ENCODE measurements at regions not wholly inside any gene's neighbourhood (a gene's known extent, or its start where the extent isn't known, plus 50 kb on each side); places are given as distances from the start of the nearest gene placed in this dataset.

DNA sequence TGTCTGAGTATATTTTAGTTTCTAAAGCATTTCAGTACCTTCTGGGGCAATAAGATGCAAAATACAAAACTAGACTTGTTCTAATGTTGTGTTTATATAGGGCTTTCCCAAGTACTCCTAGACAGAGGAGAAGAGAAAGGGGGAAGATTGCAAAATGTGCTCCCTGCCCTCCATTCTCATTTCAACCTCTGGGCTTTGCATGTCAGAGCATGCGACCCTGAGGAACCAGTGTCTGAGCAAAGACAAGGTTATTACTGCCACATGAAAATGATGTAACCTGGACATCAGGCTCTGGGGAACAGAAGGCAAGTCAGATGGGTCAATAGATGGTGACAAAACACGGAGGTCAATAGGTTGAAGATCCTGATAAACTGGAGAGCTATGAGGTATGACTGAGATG, 253.5 kb upstream of the TCF21 start:
- Histone ChIP-seq H3K4me1 (no peaks in the 10 kb centered on the region), H3K4me3 (no peak overlapping the region), H3K27me3 (no peaks in the 10 kb centered on the region), H3K27ac (no peak overlapping the region), H3K36me3 (no peaks in the 10 kb centered on the region), H3K9me3 (no peaks in the 10 kb centered on the region)
- TF ChIP-seq, protein P1, sequence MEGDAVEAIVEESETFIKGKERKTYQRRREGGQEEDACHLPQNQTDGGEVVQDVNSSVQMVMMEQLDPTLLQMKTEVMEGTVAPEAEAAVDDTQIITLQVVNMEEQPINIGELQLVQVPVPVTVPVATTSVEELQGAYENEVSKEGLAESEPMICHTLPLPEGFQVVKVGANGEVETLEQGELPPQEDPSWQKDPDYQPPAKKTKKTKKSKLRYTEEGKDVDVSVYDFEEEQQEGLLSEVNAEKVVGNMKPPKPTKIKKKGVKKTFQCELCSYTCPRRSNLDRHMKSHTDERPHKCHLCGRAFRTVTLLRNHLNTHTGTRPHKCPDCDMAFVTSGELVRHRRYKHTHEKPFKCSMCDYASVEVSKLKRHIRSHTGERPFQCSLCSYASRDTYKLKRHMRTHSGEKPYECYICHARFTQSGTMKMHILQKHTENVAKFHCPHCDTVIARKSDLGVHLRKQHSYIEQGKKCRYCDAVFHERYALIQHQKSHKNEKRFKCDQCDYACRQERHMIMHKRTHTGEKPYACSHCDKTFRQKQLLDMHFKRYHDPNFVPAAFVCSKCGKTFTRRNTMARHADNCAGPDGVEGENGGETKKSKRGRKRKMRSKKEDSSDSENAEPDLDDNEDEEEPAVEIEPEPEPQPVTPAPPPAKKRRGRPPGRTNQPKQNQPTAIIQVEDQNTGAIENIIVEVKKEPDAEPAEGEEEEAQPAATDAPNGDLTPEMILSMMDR (IDR thresholded peaks at IDR 0.05): no peak
- TF ChIP-seq POLR2A (IDR thresholded peaks at IDR 0.05) (no peak), EP300 (IDR thresholded peaks at IDR 0.05) (no peak)
- WGBS, 2 donors: 78 to 90% methylated on average over 2 of the region's 2 CpGs
- no peak for DNase-seq (ENCODE audit: low spot score in 2 of 2)

DNA sequence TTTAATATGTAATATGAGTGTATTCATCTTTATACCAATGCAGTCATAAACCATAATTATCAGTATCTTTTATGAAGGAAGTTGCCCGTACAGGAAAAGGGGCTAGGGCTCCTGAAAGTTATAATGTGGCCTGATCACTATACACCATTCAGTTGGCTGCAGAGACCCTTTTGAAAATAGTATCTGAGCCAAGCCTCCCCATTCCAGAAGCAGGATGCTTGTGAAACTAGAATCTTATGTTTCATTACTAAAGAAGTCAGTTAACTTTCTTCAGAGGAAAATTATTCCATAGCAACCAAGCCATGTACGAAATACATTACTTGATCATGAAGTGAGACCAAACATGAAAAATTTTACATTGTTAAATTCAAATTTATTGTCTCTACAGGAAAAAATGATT, 251.5 kb upstream of the TCF21 start:
- H3K9me3 ChIP-seq: no peaks in the 10 kb centered on the region
- no peak overlapping the region for H3K4me3 ChIP-seq
- no peaks in the 10 kb centered on the region for H3K36me3 ChIP-seq
- H3K4me1 ChIP-seq: no peaks in the 10 kb centered on the region
- WGBS, 2 donors: 56 to 62% methylated on average over 2 of the region's 2 CpGs
- no peak for DNase-seq (ENCODE audit: low spot score in 2 of 2)
- no peak for TF ChIP-seq EP300 (IDR thresholded peaks at IDR 0.05)
- TF ChIP-seq, protein P1 (IDR thresholded peaks at IDR 0.05): no peak
- no peak for TF ChIP-seq POLR2A (IDR thresholded peaks at IDR 0.05)
- no peak overlapping the region for H3K27ac ChIP-seq
- no peaks in the 10 kb centered on the region for H3K27me3 ChIP-seq

DNA sequence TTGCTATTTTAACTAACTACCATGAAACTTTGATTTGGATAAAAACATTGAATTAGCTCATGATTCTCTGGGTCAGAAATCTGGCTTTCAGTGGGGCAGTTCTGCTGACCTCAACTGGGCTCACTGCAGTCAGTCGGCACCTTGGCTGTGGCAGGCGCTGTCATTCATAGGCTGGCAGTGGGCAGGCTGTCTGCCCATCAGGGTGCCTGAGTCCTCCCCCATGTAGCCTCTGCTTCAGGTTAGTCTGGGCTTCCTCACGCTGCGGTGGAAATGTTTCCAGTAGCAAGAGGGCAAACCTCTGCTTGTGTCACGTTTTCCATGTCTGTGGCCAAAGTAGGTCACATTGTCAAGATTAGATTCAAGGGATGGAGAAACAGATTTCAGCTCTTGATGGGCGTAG, 251.0 kb upstream of the TCF21 start:
- no peak for DNase-seq (ENCODE audit: low spot score in 2 of 2)
- no peak overlapping the region for H3K27ac ChIP-seq
- H3K36me3 ChIP-seq: no peaks in the 10 kb centered on the region
- no peaks in the 10 kb centered on the region for H3K4me1 ChIP-seq
- 67 to 73% methylated on average over 6 of the region's 6 CpGs for WGBS, 2 donors
- H3K9me3 ChIP-seq: no peaks in the 10 kb centered on the region
- TF ChIP-seq EP300 (IDR thresholded peaks at IDR 0.05) (no peak), POLR2A (IDR thresholded peaks at IDR 0.05) (no peak)
- TF ChIP-seq, protein P1 (IDR thresholded peaks at IDR 0.05): no peak
- H3K4me3 ChIP-seq: no peak overlapping the region
- H3K27me3 ChIP-seq: no peaks in the 10 kb centered on the region

DNA sequence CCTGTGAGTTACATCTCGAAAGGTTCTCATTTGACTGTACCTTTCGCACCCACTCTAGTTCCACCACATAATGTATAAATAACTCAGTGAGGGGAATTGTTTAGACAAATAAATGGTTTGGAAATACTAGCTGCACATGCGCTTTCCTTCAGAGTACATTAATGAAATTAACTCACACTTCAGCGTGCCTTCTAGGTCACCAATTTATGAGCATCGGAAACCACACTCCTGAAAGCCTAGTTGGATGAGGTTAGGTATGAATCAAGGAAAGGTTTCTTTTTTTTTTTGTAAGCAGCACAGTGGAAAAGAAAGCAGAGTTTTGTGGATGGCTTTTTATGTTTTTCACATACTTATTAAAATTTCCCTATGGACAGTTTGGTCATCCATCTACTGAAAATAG, 247.8 kb upstream of the TCF21 start:
- TF ChIP-seq, protein P1 (IDR thresholded peaks at IDR 0.05): no peak
- TF ChIP-seq EP300 (IDR thresholded peaks at IDR 0.05) (no peak), POLR2A (IDR thresholded peaks at IDR 0.05) (no peak)
- DNase-seq (ENCODE audit: low spot score in 2 of 2): no peak
- H3K4me1 ChIP-seq: peaks cover 0 to 13% (median 1%) of the 10 kb centered on the region in 4 donors
- no peaks in the 10 kb centered on the region for H3K9me3 ChIP-seq
- H3K27me3 ChIP-seq: no peaks in the 10 kb centered on the region
- no peaks in the 10 kb centered on the region for H3K36me3 ChIP-seq
- 91 to 93% methylated on average over 5 of the region's 5 CpGs for WGBS, 2 donors
- no peak overlapping the region for H3K4me3 ChIP-seq
- no peak overlapping the region for H3K27ac ChIP-seq

DNA sequence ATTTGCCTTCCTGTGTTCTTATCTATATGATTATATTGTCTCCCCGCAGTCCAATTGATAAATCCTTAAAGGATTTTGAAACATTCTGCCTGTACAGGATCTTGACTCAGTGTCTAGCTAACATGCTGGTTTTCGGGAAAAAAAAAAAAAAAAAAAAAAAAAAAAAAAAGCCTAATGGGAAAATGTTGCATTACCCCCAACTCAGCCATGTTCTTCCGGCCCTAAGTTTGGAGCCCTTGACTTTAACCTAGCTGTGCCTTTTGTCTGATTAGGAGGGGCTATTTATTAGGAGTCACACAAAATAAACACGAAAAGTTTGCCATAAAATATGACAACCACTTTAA, 244.4 kb upstream of the TCF21 start:
- 90% methylated on average over 4 of the region's 4 CpGs for WGBS, 2 donors
- H3K4me3 ChIP-seq: no peak overlapping the region
- no peaks in the 10 kb centered on the region for H3K9me3 ChIP-seq
- peaks cover 0 to 19% (median 4%) of the 10 kb centered on the region in 4 donors for H3K4me1 ChIP-seq
- H3K27me3 ChIP-seq: no peaks in the 10 kb centered on the region
- no peaks in the 10 kb centered on the region for H3K36me3 ChIP-seq
- no peak for TF ChIP-seq POLR2A (IDR thresholded peaks at IDR 0.05)
- TF ChIP-seq, protein P1 (IDR thresholded peaks at IDR 0.05): no peak
- no peak for TF ChIP-seq EP300 (IDR thresholded peaks at IDR 0.05)
- no peak overlapping the region for H3K27ac ChIP-seq
- DNase-seq (ENCODE audit: low spot score in 2 of 2): no peak

Data from tibial nerve (tissue), 4 donors.